SIG-M5 treated with dmso at 0.1 percent for 504 hours (cell line): ENCODE measurements at regions not wholly inside any gene's neighbourhood (a gene's known extent, or its start where the extent isn't known, plus 50 kb on each side); places are given as distances from the start of the nearest gene placed in this dataset.
"Not testable (repeated sequence)": the region's sequence is repeated elsewhere in the genome, so short reads cannot be mapped to it uniquely, and the experiment has no call there.

Source experiments
- DNase-seq: peaks from one replicate; lab custom pipeline; 2025; ENCODE audit not compliant: unreplicated experiment; lab: John Stamatoyannopoulos, UW

DNA sequence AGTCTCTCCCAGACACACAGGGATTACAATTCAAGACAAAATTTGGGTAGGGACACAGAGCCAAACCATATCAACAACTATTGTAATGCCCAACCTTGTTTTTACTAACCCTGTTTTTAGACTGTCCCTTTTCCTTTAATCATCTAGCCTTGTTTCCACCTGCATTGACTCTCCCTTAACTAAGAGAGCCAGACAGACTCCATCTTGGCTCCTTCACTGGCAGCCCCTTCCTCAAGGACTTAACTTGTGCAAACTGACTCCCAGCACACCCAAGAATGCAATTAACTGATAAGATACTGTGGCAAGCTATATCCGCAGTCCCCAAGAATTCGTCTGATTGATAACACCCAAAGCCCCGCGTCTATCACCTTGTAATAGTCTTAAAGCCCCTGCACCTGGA is 151.8 kb upstream of the DGKB start:
- DNase-seq, result not testable (repeated sequence)

DNA sequence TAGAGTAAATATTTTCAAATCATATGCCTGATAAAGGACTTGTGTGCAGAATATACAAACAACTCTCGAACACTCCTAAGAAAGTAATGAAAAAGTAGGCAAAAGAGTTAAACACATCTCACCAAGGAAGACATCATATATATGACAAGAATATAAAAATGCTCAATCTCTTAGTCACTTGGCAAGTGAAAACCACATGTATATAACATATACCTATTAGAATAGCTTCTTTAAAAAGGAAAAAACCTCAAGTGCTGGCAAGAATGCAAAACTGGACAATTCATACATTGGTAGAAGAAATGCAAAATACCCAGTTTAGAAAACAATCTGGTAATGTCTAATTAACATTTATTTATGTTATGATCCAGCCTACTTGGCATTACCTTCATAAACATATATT is 146.6 kb upstream of the DGKB start:
- no peak for DNase-seq

DNA sequence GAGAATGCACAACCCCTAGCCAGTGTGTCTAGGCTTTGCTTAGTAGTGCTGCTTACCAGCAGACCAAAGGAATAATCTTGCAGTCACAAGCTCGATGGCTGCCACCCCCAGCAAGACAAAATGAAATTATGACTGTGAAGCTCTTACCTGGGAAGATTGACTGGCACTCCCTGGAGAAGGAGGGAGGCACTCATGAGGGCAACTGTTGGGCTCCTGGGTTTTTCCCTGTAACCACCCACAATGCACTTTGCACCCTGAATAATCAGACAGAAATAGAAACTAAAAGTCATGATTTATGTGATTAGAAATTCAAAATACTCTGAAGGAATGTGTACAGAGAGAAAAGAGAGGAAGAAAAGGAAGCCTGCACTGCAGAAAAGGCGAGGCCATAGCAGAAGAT is 144.3 kb upstream of the DGKB start:
- DNase-seq, result no peak

DNA sequence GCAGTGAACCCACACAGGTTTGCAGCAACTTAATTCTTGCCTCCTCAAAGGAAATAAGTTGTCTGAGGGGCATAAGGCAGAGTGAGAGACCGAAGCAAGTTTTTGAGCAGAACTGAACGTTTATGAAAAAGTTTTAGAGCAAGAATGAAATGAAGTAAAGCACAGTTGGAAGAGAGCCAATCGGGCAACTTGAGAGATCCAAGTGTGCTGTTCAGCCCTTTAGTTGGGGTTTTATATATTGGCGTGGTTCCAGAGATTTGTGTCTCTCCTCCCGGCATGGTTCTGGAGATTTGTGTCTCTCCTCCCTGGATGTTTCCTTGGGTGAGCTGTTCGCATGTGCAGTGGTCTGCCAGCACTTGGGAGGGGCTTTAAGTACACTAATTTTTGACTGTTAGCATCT is 141.4 kb upstream of the DGKB start:
- no peak for DNase-seq

DNA sequence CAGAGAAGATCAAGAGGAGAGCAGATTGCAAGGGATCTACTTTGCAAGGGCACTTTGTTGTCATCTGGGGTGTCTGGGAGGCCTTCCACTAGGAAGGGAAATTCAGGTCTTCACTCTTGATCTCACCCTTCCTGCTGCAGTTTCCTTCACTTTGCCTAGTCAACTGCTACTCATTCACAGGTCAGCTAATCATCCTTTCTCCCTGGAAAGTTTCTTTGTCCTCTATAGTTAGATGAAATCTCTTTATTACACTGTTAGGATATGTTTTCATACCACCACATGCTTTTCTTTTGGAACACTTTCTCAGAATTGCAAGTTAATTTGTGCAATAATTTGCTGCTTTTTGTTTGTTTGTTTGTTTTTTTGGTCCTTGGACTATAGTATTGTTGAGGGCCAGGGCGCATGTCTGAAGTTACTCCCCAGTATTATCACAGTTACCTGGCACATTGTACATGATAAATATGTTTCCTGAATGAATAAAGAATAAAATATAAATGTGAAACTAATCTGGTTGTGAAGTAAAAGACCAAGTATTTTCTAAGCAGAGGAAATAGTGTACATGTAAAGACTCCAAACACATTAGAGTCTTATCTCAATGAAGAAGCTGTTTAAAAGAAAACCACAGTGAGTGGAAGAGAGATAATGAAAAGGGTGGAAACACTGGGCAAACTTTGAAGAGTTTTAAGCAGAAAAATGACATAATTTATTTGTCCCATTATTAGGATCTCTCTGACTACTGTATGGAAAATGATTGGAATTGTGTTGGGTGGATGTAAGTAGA is 139.9 kb upstream of the DGKB start:
- DNase-seq, result no peak

DNA sequence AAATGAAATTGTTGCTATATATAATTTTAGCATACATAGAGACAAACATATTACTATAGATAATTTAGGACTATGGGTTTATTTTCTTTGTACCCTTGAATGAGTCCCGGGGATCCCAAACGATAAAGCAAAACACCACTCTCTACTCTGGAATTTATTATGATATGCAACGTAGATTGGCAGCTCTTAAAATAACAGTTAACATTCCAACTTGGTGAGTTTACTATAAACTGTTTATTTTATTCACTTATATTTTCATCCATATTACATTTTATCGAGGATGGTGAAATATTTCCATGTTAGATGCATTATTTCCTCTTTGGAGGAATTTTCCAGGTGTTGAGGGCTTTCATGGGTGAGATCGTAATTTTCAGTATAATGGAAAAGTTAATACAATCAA is 138.7 kb upstream of the DGKB start:
- DNase-seq, result no peak

DNA sequence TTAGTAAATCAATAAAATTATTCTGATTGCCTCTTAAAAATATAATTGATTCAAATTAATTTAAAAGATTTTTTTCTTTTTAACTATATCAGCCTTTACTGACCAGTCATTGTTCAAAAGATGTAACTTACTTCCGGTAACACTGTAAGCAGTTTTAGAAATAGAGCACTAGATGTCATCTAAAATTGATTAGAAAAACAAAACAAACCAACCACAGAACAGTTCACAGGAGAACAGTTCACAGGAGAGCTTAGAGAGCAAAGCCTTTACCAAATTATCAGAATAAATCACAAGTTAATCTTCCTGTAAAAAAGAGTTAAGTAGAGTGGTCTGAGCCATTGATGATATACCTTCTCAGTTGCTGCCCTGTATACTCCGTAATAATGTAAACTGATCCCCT is 133.3 kb upstream of the DGKB start:
- DNase-seq, result no peak

DNA sequence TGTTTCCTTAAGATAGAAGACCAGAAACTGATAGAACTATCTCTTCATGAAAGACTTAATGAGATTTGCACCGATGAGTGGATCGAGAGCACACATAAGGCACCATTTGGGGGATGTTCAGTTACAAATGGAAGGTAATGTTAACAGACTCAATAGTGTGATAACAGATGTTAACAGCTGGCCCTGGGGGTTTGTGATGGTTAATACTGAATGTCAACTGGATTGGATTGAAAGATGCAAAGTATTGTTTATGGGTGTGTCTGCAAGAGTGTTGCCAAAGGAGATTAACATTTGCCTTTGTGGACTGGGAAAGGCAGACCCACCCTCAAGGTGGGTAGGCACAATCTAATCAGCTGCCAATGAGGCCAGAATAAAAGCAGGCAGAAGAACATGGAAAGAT is 130.5 kb upstream of the DGKB start:
- DNase-seq, result no peak

DNA sequence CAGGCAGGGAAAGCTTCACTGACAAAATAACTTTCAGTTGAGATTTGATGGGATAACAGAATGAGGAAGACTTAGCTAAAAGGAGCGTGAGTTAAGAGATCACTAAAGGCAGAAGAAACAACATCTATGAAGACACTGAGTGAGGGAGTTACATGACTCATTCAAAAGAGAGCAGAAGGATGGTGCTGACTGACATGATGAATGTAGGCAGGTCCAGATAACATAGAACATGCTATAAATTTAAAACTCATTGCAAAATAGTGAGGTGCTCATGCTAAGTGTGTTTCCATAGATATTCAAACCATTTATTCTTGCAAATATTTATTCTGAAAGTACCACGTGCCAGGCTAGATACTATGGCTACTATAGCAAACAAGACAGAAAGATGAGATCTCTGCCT is 116.4 kb upstream of the DGKB start:
- no peak for DNase-seq

DNA sequence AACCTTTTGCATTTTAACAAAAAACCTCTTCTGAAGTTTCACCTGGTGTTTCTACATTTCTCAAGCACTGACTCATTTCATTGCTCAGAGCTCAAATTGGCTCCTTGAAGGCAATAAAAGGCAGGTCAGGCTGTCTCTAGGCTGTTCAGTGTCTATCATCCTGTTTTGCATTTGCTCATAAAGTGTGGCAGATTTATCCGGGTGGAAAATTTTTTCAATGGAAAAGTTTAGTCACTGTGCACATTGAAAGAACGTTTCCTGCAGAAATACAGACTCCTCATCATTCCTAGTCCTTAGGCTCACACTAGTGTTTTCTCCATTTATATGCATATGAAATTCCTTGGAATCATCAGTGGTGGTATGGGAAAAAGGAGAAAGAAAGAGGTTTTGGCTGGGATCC is 114.2 kb upstream of the DGKB start:
- DNase-seq, result no peak

DNA sequence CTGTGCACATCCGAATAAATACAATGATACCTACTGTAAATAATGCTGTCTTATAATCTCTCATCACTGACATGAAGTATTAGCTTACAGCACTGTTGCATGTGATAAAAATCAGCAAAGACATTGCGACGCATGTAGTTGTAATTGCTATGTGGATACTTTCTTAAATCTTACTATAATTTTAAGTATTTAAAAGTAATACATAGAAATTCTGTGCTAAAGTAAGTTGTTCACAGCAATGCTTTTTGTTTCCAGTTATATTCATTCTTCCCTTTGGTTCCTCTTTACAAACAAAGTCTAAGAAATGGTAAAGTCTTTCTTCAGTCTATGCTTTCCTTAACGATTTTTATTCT is 113.7 kb upstream of the DGKB start:
- DNase-seq, result no peak

DNA sequence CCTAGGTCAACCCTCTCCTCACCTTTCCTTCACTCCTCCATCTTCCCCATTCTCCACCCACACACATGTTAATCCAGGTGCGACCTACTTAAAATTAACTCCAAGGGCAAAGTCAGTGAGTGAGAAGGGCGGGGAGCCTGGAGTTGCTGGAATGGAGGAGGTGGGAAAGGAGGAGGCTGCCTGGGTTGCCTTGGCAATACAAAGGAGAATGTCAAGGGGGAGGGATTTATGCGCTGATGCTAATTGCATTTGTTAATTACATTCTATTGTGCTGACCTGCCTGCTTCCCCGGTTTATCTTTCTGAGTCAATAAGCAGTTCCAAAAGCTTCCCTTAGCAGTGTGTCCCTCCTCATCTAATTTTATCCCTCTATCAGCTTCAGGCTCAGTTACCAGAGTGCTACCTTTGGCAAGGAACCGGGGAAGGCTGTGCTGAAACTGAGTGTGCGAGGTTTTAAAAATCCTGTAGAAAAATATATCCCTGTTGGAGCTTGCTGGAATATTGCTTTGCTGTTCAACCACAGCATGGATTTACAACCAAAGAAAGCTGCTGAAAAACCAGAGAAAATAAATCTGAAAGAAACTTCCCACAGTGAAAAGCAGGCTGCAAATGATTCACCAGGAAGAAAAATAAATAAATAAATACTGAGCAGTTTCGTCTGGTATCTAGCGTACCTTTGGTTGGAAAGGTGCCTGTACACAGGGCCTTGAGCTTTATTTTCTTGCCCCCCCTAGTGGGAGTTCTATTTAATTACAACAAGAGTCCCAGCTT is 113.2 kb upstream of the DGKB start:
- peak; percentile 61 for DNase-seq

DNA sequence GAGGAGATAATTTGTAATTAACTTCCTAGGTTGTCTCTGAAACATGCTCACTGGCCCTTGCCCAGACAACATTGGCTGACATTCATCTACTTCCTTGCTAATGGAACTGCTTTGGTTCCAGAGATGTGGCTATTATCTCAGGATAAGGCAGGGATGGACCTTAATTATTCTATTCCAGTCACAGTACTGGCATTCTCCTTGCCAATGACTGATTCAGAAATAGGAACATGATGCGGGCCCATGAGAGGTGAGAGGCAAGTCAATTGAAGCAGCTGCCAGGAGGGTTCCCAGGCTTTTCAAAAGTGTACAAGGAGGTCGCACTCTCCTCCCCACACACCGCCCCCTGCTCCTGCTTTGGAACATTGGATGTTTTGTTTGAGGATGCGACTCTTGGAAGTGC is 109.6 kb upstream of the DGKB start:
- no peak for DNase-seq

DNA sequence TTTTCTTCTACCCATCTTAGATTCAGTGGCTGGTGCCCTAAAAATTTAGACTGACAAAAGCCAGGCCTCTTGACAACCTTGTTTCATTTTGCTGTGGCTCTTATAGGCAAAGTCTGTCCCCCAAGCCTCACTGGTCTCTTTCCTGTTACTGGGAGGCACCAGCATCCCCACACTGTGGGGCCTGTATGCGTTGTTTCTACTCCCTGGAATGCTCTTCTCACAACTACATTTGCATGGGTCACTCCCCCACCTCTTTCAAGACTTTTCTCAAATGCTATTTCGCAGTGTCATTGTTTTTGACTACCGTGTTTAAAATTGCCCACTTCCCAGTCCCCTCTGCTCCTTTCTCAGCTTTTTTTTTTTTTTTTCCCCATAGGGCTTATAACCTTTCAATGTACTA is 108.7 kb upstream of the DGKB start:
- DNase-seq, result no peak

DNA sequence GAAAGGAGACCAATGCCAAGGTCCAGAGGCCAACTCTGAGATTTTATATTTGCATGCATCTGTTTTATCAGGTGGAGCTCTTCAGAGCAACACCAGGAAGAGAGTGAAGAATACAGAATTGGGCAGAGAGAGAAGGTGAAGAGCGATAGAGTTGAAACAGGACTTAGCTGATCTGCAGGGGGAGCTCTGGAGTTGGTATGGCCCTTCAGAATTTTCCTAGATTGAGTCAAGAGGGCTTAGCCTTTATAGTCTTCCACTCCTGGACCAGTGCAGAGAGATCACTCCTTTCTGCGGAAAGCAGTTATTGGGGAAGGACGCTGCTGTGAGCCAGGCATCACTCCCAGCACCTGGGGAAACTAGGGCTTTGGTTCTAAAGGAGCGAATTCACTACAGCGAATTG is 105.0 kb upstream of the DGKB start:
- DNase-seq, result peak; percentile 8

DNA sequence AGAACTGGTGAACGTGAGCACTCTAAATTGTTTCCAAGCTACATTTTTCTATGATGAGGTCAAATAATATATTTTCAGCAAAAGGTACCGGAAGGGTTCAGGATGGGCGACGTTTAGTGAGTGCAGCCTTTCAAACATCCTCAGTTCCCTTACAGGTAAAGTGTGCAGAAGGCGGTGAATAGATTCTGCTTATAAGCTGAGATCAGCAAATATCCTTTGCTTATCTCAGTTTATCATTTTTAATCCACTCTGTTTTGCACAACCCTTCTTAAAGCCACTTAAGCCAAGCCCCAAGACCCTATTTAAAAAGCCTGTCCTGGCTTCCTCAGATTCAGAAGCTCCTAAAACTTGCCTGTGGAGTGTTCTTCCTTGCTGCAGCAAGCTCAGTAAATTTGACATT is 103.1 kb upstream of the DGKB start:
- DNase-seq, result no peak

DNA sequence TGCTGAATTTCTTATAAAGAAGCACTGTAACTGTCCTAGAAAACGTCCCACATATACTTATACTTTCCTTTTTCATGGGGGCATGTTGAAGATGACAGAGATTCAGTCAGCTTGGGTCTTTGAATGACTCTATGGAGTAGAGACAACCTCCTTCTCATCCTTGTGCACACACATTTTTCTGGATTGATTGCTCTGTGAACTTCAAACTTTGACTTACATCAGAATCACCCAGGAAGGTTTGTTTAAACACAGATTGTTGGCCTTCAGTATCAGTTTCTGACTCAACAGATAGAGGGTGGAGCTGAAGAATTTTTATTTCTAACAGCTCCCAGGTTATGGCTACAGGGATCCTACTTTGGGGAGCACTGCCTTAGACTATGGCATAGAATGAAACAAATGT is 97.6 kb upstream of the DGKB start:
- no peak for DNase-seq

DNA sequence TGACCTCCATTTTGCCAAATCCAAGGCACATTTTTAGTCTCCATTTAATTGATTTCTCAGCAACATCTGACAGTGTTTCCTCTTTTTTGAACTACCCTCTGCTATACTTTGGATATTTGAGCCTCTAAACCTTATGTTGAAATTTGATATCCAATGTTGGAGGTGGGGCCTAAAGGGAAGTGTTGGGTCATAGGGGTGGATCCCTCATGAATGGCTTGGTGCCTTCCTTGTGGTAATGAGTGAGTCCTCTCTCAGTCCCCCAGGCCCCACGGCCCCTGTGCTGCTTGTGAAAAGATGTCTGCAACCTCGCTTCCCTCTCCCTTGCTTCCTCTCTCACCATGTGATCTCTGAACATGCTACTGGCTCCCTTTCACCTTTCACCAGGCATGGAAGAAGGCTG is 96.8 kb upstream of the DGKB start:
- peak; percentile 30 for DNase-seq

DNA sequence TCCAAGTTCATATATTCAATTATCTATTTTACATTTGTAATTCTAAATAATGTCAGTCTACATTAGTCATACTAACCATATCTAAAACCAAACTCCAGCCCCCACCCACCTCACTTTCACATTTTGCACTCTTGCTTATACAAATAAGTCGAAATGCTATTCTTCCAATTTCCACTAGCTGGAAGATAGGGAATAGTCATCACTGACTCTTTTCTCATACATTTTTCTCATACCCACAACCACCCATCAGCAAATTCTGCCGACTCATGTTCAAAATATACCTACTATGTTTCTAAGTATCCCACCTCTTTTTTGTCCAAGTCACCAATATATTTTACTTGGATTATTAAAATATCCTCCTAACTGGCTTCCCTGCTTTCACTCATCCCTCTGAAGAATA is 93.2 kb upstream of the DGKB start:
- DNase-seq, result no peak

DNA sequence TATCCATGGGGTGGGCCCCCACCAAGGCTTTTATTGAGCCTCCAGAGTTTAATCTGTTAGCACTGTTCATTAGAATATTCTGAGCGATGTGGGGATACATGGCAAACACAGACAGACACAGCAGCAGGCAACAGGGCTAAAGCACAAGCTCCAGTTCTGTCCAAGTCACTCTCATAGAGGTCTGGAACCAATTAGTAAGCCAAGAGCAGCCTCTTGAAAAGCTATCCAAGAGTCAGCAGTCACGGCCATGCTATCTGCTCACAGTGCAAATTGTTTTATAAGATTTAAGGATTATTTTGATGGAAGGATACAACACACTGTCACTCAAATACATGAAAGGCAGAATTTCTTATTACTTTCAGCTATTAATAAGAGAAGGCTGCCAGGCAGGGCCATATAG is 86.4 kb upstream of the DGKB start:
- no peak for DNase-seq

DNA sequence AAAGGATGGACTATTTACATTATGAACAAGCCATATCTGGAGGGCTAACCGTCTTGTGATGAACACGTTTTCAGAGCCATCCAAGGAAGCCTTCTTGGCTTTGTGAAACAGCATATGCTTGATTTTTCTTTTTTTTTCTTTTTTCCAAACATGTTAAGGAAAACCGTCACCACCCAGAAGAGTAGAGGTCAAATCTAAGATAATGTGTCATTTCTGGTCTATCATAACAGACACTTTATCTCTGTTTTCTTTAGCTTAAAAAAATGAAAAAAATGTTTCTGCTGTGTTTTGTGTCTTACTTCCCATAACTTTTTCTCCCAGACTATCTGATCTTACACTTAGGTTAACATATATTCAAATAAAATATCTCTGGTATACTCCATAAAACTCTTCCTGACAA is 76.1 kb upstream of the DGKB start:
- no peak for DNase-seq

DNA sequence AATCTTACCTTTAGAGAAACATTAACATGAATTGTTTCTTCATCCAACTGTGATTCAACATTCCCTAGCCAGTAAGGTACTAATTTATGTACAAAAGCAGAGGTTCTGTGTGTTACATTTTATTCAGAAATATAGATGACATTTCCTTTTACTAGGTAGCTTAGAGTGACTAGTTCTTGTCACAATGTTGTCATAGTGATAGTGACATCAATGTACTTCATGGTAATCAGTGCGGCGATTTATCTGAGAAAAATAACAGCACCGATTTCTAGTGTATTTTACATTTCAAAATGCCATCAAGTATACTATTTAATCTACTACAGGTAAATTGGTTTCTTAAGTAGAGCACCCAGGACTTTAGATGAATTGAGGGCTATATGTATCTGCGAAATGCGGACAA is 72.1 kb upstream of the DGKB start:
- DNase-seq, result no peak
